ENCODE measurements at regions not wholly inside any gene's neighbourhood (a gene's known extent, or its start where the extent isn't known, plus 50 kb on each side); places are given as distances from the start of the nearest gene placed in this dataset.
"Not testable (repeated sequence)": the region's sequence is repeated elsewhere in the genome, so short reads cannot be mapped to it uniquely, and the experiment has no call there.

DNA sequence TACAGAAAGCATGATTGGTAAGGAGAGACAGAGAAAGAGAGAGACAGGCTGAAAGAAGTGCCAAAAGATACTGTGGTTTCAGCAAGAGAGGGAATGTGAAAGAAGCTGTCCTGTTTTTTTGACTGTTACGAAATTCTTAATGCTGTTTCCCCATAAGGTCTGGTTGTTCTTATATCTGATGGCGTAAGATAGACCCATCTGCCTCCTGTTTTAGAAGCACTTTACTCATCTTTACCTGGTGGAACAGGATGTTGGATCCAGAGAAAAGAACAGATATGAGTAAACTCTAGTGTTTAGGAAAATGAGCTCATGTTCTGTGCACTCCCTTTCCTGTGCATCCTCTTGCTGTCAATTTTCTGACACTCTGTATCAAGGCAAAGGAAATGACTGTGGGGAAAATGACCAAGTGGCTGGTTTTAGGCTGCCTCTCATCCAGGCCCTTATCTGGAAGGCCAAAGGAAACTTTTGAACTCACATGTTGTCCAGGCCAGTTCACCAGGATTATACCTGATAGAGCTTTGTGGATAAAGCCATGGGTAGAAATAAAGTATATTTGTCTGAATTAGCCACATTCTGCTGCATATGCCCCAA is 311.7 kb upstream of the HTR2C start:
- DNase-seq (ENCODE audit: low spot score), result no peak

DNA sequence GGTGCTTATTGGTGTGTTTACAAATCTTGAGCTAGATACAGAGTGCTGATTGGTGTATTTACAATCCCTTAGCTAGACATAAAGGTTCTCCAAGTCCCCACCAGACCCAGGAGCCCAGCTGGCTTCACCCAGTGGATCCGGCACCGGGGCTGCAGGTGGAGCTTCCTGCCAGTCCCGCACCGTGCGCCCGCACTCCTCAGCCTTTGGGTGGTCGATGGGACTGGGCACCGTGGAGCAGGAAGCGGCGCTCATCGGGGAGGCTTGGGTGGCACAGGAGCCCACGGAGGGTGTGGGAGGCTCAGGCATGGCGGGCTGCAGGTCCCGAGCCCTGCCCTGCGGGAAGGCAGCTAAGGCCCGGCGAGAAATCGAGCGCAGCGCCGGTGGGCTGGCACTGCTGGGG is 313.5 kb upstream of the HTR2C start:
- DNase-seq (ENCODE audit: low spot score), result not testable (repeated sequence)

DNA sequence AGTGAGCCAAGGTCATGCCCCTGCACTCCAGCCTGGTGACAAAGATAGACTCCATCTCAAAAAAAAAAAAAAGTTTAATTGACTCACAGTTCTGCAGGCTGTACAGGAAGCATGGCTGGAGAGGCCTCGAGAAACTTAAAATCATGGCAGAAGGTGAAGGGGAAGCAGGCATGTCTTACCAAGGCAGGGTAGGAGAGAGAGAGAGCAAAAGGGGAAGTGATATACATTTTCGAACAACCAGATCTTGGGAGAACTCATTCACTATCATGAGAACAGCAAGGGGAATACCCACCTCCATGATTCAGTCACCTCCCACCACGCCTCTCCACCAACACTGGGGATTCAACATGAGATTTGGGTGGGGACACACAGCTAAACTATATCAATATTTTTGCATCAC is 315.2 kb upstream of the HTR2C start:
- no peak for DNase-seq (ENCODE audit: low spot score)

DNA sequence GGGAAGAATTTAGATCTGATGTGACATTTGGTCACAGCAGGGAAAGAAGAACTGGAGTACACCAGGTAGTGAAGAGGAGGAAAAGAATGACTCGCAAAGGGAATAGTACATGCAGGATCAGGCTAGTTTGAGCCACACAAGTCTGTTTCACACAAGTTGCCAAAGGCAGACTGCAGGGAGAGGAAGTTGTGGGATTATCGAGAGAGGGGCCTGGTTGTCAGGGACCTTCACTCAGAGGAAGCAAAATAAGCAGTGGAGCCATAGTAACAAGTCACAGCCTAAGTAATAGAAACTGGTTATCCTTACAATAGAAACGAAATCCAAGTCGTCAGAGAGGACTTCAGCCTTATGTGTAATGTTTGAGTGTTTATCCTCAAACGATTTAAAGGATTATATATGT is 316.7 kb upstream of the HTR2C start:
- DNase-seq (ENCODE audit: low spot score), result no peak

DNA sequence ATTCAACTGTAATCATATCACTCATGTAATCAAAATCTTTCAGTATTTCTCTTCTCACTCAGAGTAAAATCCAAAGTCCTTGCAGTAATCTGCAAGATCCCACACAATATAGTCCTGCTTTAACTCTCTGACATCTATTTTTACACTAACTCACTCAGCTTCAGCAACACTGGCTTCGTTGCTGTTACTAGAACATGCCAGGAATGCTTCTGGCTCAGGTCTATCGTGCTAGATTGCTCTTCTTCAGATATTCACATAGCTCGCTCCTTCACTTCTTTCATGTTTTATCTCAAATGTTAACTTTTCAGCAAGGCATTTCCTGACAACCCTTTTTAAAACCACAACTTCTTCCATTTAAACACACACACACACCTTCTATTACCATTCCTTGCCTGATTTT is 331.7 kb upstream of the HTR2C start:
- no peak for DNase-seq (ENCODE audit: low spot score)

DNA sequence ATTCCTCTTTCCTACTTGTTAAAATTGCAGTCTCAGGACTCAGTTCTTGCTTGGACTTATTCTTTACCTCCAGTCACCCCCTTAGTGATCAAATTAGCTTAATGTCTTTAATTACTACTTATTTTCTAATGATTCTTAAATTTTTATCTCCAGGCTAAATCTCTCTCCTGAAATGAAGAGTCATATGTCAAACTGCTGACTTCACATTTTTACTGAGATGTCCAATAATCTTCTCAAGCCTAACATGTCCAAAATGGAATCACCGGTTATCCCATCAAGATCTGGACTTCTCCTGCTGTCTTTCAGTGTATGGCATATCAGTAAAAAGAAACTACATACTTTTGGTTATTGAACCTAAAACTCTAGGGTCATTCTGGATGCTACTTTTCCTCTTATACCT is 332.3 kb upstream of the HTR2C start:
- no peak for DNase-seq (ENCODE audit: low spot score)

DNA sequence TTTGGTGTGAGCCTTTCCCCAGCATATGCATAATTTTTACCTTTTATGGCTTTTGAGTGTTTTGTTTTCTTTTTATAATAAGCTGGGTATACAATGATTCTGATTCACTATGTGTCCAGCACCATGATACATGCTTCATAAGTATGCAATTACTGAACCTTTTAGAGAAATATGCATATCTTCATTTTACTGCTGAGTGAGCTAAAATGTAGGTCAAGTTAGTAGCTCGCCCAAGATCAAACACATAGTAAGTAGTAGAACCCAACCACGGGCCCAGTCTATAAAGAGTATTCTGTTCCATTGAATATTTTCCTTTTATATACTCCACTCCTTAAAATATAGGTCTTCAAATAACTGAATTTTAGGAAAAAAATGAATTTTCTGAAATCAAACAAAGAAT is 362.4 kb upstream of the HTR2C start:
- DNase-seq (ENCODE audit: low spot score), result no peak

DNA sequence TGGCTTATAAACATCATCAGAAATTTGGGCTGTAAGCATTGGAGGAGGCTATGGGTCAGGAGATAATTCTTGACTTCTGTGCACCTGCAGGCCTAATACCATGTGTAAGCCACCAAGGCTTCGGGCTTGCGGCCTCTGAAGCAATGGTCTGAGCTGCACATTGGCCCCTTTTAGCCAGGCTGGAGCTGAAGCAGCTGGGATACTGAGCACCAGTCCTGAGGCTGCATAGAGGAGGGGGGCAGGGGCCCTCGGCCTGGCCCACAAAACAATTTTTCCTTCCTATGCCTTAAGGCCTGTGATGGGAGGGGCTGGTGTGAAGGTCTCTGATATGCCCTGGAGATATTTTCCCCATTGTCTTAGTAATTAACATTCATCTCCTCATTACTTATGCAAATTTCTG is 373.0 kb upstream of the HTR2C start:
- no peak for DNase-seq (ENCODE audit: low spot score)

DNA sequence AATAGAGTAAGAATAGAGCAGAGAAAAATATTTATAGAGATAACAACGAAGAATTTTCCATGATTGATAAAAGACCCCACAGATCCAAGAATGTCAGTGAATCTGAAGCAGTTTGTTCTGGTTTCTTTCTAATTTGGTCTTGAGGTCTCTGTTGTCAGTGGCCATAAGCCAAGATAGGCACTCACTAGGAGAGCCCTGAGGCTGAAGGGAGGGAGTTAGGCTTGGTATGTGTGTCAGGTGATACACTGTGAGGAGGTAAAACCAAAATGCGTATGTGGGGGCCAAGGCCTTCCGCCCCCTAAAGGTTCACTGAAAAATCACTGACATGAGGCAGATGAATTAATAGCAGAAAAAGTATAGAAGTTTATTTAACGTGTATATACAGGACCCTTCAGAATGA is 382.3 kb upstream of the HTR2C start:
- no peak for DNase-seq (ENCODE audit: low spot score)

DNA sequence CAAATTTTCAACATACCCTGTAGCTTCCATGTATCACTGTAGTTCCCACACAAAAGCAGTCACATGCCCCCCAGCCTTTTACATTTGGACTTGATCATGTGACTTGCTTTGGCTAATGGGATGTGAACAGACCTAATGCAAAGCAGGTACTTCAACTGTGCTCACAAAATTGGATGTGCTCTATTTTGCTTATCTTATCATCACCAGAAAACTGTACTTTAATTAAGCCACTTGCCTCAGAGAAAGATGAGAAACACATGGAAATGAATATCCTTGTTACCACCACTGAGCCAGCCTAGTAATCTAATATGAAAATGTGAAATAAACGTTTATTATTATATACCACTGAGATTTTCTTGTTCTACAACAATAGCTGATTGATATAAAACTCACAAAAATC is 402.7 kb upstream of the HTR2C start:
- no peak for DNase-seq (ENCODE audit: low spot score)

DNA sequence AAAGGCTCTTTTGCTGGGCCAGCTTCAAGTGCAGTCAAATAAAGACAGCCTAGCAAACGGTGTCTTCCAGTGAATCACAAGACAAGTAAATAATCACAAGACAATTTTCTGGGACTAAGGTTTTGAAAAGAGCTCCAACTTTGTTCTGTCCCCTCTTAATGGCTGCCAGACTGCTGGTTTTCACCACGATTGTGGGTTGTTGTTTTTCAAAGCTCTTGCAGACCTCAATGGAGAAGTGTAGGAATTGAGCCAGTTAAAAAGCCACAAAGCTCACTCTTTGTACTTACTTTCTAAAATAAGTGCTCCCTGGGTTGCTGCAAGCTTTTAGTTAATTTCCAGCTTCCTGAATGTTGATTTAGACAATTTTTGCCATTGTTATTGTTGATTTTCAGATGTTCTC is 405.8 kb upstream of the HTR2C start:
- no peak for DNase-seq (ENCODE audit: low spot score)

DNA sequence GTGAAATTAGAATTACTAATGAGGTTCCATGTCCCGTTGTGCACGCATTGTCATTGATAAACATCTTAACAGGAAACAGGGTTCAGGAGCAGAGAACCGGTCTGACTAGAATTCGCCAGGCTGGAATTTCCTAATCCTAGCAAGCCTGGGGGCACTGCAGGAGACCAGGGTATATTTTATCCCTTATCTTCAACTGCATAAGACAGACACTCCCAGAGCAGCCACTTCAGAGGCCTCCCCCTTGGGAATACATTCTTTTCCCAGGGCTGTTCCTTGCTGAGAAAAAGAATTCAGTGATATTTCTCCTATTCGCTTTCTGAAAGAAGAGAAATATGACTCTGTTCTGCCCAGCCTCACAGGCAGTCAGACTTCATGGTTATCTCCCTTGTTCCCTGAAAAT is 416.6 kb upstream of the HTR2C start:
- DNase-seq (ENCODE audit: low spot score), result not testable (repeated sequence)

DNA sequence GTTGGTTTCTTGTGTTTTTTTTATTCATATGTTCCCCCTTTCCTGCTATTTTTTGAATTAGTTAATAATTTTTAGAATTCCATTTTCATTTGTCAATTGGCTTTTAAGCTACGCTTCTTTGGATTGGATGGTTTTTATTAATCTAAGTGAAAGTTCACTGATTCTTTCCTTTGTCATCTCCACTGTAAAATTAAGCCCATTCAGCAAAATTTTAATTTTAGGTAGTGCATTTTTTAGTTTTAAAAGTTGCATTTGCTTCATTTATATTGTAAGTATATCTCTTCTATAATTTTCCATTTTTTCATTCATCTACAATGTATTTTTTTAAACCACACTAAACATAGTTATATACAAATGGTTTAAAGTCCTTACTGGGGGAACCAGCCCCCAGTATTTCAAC is 417.3 kb upstream of the HTR2C start:
- no peak for DNase-seq (ENCODE audit: low spot score)

DNA sequence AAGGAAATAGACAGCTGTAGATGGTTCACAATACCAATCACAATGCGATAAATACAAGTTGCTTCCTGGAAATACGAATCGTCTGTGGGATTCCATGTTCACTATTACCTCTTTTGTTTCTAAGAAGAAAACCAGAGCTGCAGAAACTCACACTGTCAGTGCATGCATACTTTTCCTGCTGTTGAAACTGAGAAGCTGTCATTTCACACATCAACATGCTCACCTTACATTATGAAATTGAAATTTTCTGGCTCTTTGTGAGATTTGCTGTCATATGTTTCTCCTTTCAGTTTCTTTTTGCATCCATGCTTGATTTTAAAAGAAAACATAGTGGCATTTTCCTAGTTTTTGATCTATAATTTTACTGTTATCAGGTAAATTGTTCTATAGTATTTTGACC is 418.3 kb upstream of the HTR2C start:
- DNase-seq (ENCODE audit: low spot score), result no peak

DNA sequence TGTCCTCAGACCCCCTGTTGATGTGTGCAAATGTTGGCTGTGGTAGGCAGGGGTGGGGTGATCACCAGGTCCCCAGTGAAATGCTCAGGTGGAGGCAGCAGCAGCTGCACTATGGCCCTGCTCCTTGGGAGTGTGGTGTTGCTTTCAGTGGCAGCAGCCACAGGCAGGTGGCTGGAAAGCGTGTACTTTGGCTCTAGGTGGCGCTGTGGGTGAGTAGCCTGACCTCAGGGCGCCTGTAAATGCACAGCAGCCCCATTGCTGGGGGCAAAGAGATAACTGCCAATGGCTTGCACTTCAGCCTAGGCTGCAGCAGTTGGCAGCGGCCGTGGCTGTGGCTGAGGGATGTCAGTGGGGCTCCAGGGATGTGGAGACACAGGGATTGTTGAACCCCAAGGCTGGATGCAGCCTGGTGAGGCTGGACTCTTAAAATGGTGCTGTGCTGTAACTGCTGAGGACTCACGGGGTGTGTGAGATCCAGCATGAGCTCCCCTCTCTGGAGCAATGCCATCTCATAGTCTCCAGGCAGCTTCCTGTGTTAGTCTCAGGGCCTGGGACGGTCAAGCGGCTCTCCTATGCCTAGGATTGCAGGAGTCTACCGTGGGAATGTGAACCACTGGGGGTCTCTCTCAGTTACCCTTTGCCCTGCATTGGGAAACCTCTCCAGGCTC is 421.7 kb upstream of the HTR2C start:
- DNase-seq (ENCODE audit: low spot score), result no peak

DNA sequence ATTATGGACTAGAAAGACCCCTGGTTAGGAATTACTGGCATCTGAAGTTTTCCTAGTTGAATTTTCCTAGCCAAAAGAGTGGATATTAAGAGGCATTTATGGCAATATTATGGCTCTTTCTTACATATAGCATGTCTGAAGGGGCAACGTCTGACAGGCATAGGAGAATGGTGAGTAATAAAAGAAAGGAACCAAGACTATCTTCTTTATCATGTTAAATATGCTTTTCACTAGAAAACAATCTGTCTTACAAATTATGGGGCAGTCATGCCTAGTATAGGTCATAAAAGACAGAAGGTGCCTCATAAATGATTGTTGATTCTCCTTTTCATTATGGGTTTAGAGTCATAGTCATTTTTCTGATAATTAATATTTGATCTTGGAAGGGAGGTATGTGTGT is 431.1 kb upstream of the HTR2C start:
- DNase-seq (ENCODE audit: low spot score), result no peak

DNA sequence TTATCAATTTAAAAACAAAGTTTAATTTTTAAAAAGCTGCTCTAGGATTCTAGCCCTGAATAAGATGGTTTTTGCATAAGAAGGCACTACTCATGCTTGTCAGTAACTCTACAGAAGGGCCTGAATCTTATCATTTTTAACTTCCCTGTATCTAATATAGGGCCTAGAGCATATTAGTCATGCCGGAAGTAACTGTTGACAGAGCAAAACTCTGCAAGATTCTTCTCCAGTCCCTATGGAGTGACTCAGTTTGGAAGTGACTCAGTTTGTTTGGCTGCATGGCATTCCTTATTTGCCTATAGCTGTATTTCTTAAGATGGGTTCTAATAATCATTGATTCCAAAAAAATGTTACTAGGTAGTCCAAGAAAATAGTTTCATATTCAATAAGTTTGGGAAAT is 431.8 kb upstream of the HTR2C start:
- no peak for DNase-seq (ENCODE audit: low spot score)

DNA sequence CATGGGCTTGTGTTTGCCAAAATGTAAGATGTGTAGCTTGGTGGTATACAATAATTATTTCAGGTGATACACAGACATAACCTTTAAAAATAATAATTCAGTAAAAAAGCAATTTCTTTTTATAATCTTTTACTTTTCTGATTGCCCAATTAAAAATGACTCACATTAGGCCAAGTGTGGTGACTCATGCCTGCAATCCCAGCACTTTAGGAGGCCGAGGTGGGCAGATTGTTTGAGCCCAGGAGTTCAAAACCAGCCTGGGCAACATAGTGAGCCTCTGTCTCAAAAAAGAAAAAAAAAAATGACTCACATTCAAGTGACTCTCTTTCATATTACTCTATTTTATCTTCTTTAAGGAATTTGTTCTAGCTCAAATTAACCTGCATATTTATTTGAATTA is 449.4 kb upstream of the HTR2C start:
- DNase-seq (ENCODE audit: low spot score), result no peak

DNA sequence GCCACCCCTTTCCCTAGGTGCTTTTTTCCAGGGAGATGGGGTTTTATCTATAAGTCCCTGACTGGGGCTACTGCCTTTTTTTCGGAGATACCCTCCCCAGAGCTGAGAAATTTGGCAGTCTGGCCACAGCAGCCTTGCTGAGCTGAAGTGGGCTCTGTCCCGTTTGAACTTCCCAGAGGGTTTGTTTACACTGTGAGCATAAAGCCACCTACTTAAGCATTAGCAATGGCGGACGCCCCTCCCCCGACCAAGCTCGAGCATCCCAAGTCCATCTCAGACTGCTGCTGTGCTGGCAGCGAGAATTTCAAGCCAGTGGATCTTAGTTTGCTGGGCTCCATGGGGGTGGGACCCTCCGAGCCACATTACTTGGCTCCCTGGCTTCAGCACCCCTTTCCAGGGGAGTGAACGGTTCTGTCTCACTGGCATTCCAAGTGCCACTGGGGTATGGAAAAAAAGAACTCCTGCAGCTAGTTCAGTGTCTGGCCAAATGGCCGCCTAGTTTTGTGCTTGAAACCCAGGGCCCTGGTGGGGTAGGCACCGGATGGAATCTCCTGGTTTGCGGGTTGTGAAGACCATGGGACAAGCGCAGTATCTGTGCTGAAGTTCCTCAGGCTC is 456.4 kb upstream of the HTR2C start:
- DNase-seq (ENCODE audit: low spot score), result no peak

DNA sequence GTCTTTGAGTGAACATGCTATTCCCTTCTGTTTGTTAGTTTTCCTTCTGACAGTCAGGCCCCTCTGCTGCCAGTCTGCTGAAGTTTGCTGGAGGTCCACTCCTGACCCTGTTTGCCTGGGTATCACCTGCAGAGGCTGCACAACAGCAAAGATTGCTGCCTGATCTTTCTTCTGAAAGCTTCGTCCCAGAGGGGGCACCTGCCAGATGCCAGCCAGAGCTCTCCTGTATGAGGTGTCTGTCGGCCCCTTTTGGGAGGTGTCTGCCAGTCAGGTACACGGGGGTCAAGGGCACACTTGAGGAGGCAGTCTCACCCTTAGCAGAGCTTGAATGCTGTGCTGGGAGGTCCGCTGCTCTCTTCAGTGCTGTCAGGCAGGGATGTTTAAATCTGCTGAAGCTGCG is 456.9 kb upstream of the HTR2C start:
- no peak for DNase-seq (ENCODE audit: low spot score)

DNA sequence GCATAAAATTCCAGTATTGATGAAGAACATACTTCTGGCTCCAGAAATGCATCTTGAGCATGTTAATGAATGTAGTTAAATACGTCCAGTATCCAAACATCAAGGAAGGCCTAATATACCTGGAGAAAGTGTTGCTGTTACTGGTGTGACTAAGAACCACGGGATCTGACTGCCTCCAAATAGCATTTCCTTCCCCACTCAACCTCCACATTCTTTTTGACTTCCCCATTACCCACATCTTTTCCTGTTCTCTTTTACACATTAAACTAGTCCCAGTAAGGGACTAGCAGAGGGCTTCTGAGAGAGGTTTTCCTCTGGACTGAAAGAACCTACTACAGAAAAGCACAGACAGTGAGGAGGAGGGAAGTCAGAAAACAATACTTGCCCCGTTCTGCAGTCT is 482.8 kb upstream of the HTR2C start:
- no peak for DNase-seq (ENCODE audit: low spot score)

DNA sequence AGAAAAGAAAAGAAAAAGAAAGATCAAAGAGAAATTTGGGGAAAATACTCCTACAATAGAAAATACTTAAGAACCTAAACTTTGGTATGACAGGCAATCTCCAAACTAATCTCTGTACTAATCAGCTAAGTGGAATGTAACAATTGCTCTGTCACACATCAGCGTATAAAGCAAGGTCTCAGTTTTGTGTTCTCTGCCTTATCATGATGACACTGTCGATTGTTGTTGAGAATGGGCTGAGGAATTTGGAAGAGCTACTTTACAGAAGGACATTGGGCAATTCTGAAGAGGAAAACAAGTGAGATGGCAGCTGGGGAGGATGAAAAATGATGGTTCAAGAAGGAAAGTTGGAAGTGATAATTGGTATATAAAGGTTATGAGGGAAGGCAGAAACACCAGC is 486.0 kb upstream of the HTR2C start:
- no peak for DNase-seq (ENCODE audit: low spot score)

DNA sequence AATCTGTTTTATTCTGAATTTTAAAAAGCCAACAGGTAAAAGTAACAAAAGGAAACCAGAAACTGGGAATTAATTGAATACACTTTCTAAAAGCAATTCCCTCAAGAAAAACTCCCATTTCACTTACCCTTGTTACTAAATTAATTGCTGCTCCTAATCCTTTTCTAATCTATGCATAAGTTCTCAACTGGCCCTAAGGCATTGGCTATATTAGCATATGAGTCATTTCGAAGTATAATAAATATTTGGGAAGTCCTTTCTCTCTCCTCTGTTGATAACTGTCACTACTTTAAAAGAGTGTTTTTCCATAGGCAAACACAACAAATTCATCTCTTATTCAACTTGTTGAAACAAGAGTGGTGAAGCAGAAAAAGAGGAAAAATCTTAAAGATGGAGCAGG is 486.5 kb upstream of the HTR2C start:
- no peak for DNase-seq (ENCODE audit: low spot score)

DNA sequence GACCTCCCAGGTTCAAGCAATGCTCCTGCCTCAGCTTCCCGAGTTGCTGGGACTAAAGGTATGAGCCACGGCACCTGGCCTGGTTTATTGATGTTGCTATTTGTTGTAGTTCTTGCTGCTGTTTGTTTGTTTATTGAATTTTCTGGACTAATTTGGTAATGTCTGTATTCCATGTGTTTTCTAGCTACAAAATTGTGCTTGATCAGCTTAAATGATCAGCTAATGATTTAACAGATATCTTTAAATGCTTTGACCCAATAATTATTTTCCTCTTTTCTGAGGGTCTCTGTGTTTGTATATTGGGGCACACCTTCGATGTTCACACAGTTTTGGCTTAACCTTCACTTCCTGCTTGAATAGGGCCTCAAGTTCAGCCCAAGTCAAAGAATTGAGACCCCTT is 488.1 kb upstream of the HTR2C start:
- DNase-seq (ENCODE audit: low spot score), result no peak

Measured in hematopoietic multipotent progenitor cell treated with erythropoietin and hydrocortisone succinate and interleukin-3 and kit ligand, for 17 days (in vitro differentiated cells).